ENCODE measurements at regions not wholly inside any gene's neighbourhood (a gene's known extent, or its start where the extent isn't known, plus 50 kb on each side); places are given as distances from the start of the nearest gene placed in this dataset.

- TF ChIP-seq REST (IDR thresholded peaks at IDR 0.05; ENCODE audit: insufficient read depth in 1 of 2, low read depth in 2 of 2, low read length in 2 of 2) (no peak), SIN3A (IDR thresholded peaks at IDR 0.05; ENCODE audit: borderline replicate concordance, insufficient read depth, low read length) (no peak), POLR2AphosphoS5 (IDR thresholded peaks at IDR 0.05; ENCODE audit: low read depth, low read length) (no peak), TAF1 (IDR thresholded peaks at IDR 0.05; ENCODE audit: borderline replicate concordance, insufficient read depth, low read length) (no peak)
Observed at GRCh38 chr9:10961883-10962282, 349.1 kb upstream of the PTPRD start.

All from PFSK-1 (cell line).